ENCODE measurements at regions not wholly inside any gene's neighbourhood (a gene's known extent, or its start where the extent isn't known, plus 50 kb on each side); places are given as distances from the start of the nearest gene placed in this dataset.

DNA sequence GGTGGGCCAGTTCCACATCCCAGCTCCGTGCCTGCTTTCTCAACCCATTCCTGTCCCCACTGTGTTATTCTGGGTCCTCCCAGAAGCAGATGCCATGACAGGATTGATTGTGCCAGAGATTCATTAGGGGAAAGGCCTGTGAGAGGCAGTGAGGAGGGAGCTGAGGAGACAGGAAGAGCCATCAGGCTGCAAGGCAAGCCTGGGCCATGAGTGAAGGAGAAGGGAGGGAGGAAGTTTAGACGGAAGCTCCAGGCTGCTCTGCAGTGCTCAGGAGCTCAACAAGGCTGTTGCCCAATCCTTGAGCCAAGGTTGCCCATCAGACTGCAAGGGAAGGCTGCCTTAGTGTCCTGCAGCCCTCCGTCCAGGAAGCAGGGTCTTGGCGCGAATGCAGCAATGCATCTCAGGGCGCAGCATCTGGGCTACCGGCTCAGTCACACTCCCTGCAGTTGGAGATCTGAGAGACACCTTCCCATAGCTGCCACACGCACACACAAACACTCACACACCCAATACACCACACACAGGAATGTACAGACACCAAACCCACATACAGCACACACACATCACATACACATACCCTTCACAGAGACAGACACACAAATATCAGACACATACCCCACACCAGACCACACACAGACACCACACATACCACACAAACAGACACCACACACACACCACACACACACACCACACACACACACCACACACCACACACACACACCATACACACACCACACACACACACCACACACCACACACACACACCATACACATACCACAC lies 139.5 kb upstream of the NDUFV2 start (continued):
- TF ChIP-seq HDAC6 (IDR thresholded peaks at IDR 0.05; ENCODE audit: low read depth, low read length) (no peak), ZNF672 (CRISPR knock-in tag; IDR thresholded peaks at IDR 0.05) (no peak)

DNA sequence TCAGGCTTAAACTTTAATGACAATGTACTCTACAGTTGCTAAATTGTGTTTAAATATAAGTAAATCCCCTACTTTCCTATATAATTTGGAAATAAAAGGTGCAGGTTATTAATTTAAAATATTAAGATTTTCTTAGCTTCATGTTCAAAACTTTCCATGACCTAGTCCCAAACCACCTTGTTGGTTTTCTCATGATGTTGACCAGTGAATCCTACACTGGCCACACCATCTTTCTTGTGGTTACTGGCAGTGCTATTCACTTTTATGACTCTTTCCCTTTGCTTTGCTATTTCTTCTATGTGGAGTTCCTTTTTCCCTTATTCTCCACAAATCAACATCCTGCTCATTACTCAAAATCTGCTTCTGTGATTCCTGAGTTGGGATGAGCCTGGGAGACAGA lies 138.6 kb upstream of the NDUFV2 start:
- Histone ChIP-seq H3K27me3 (ENCODE audit: control insufficient read depth in 1 of 2, insufficient read depth in 2 of 2, low read length in 2 of 2) (no peaks in the 10 kb centered on the region), H4K20me1 (ENCODE audit: insufficient read depth, low read length) (no peaks in the 10 kb centered on the region), H3K9ac (ENCODE audit: insufficient read depth, low read depth, low read length) (no peak overlapping the region), H3K4me3 (replicated peaks in 1 of 3; ENCODE audit: insufficient read depth in 1 of 3, low read depth in 2 of 3, low read length in 3 of 3) (no peak overlapping the region), H3K4me2 (ENCODE audit: low read depth, low read length) (no peak overlapping the region), H3K4me1 (ENCODE audit: insufficient read depth, low read length) (peaks cover 53% of the 10 kb centered on the region), H3K27ac (ENCODE audit: extremely low read length, insufficient read depth, low read length) (no peak overlapping the region), H2AFZ (ENCODE audit: low read length) (no peak overlapping the region), H3K79me2 (ENCODE audit: insufficient read depth, low read length) (no peaks in the 10 kb centered on the region), H3K9me3 (ENCODE audit: low read length) (no peaks in the 10 kb centered on the region), H3K36me3 (replicated peaks in 1 of 2; ENCODE audit: control insufficient read depth in 1 of 2, insufficient read depth in 2 of 2, low read length in 2 of 2) (no peaks in the 10 kb centered on the region)
- no TSS peak for BruUV-seq (replicated peaks)
- ATAC-seq = no peak
- TF ChIP-seq MEIS2 (CRISPR knock-in tag; IDR thresholded peaks at IDR 0.05) (no peak), RAD21 (CRISPR knock-in tag; IDR thresholded peaks at IDR 0.05) (no peak), SNAPC2 (CRISPR knock-in tag; IDR thresholded peaks at IDR 0.05) (no peak), ZBTB1 (CRISPR knock-in tag; IDR thresholded peaks at IDR 0.05; ENCODE audit: borderline replicate concordance) (no peak), MTA1 (CRISPR knock-in tag; IDR thresholded peaks at IDR 0.05; ENCODE audit: borderline replicate concordance) (no peak), CC2D1A (CRISPR knock-in tag; IDR thresholded peaks at IDR 0.05) (no peak), CEBPB (IDR thresholded peaks at IDR 0.05; ENCODE audit: borderline replicate concordance, low read depth, low read length) (no peak)
- TF ChIP-seq, protein P1, sequence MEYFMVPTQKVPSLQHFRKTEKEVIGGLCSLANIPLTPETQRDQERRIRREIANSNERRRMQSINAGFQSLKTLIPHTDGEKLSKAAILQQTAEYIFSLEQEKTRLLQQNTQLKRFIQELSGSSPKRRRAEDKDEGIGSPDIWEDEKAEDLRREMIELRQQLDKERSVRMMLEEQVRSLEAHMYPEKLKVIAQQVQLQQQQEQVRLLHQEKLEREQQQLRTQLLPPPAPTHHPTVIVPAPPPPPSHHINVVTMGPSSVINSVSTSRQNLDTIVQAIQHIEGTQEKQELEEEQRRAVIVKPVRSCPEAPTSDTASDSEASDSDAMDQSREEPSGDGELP (IDR thresholded peaks at IDR 0.05; ENCODE audit: borderline replicate concordance, low read depth) = no peak
- TF ChIP-seq, protein P2, sequence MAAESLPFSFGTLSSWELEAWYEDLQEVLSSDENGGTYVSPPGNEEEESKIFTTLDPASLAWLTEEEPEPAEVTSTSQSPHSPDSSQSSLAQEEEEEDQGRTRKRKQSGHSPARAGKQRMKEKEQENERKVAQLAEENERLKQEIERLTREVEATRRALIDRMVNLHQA (CRISPR knock-in tag; IDR thresholded peaks at IDR 0.05) = no peak
- TF ChIP-seq, protein P3, sequence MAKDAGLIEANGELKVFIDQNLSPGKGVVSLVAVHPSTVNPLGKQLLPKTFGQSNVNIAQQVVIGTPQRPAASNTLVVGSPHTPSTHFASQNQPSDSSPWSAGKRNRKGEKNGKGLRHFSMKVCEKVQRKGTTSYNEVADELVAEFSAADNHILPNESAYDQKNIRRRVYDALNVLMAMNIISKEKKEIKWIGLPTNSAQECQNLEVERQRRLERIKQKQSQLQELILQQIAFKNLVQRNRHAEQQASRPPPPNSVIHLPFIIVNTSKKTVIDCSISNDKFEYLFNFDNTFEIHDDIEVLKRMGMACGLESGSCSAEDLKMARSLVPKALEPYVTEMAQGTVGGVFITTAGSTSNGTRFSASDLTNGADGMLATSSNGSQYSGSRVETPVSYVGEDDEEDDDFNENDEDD (CRISPR knock-in tag; IDR thresholded peaks at IDR 0.05; ENCODE audit: borderline replicate concordance) = no peak
- ChIA-PET POLR2A (no interaction called here), CTCF (ENCODE audit: low intra/inter-chr PET ratio, low total read pairs) (no interaction called here)
- intact Hi-C loops (cut with micrococcal nuclease; ENCODE audit: unreplicated experiment) = no loop called here
- DNase-seq (ENCODE audit: low spot score) = no peak
- in situ Hi-C loops (cut with HindIII; ENCODE audit: extremely low pct_ligation_motif_present, low pct_unique_long_range_greater_than_20kb) = no loop called here
- no peak for FAIRE-seq
